Caco-2 (cell line): ENCODE measurements at regions not wholly inside any gene's neighbourhood (a gene's known extent, or its start where the extent isn't known, plus 50 kb on each side); places are given as distances from the start of the nearest gene placed in this dataset.

Experiments
- BruUV-seq: library from RNA; stranded (reverse); fragments of 400-500 nt; replicated peaks from 2 replicates; lab custom pipeline; 2021; lab: Mats Ljungman, UMichigan
- CTCF ChIA-PET: fragments of 300-600 bp; sonication (Branson Sonifier 250); formaldehyde crosslinking; loops from one replicate; lab custom pipeline; 2022; ENCODE audit warnings: antibody characterized with exemption; lab: Charles Lee
- POLR2A ChIA-PET: fragments of 300-600 bp; sonication (Branson Sonifier 250); formaldehyde crosslinking; loops from one replicate; lab custom pipeline; 2022; ENCODE audit warnings: antibody characterized with exemption; lab: Charles Lee
- DNase-seq, 2 experiments: peaks; one replicate each; pipeline versions ENCODE4 v3.0.0 to v3.0.0-alpha.2; 2020 to 2022
- H3K27me3 ChIP-seq: replicated peaks from 2 replicates; pipeline ENCODE4 v1.6.0; 2011; ENCODE audit warnings: low read length; ENCODE audit not compliant: control insufficient read depth, insufficient read depth
- H3K36me3 ChIP-seq: 2 replicates; pipeline ENCODE4 v1.5.1; 2011; ENCODE audit warnings: low read length; ENCODE audit not compliant: control insufficient read depth, insufficient read depth
- H3K4me1 ChIP-seq: fragments of 250-450 bp; sonication (Bioruptor Pico); 2 replicates; pipeline ENCODE4 v1.5.1; 2020; ENCODE audit warnings: mild to moderate bottlenecking
- H3K4me3 ChIP-seq: 2 replicates; pipeline ENCODE4 v1.5.1; 2011; ENCODE audit warnings: low read depth, mild to moderate bottlenecking, control low read depth, low read length
- H3K9me3 ChIP-seq: fragments of 250-450 bp; sonication (Bioruptor Pico); 2 replicates; pipeline ENCODE4 v1.5.1; 2020; ENCODE audit warnings: mild to moderate bottlenecking, moderate library complexity
- H3K27ac Mint-ChIP-seq: one replicate; pipeline ENCODE4 v1.8.0; 2022; ENCODE audit warnings: mixed read lengths; ENCODE audit not compliant: unreplicated experiment
- H3K27me3 Mint-ChIP-seq: one replicate; pipeline ENCODE4 v1.8.0; 2022; ENCODE audit warnings: mixed read lengths; ENCODE audit not compliant: insufficient read depth, unreplicated experiment
- H3K36me3 Mint-ChIP-seq: one replicate; pipeline ENCODE4 v1.8.0; 2022; ENCODE audit warnings: mild to moderate bottlenecking, mixed read lengths; ENCODE audit not compliant: insufficient read depth, unreplicated experiment
- H3K4me1 Mint-ChIP-seq: one replicate; pipeline ENCODE4 v1.8.0; 2022; ENCODE audit warnings: low read depth, mixed read lengths; ENCODE audit not compliant: unreplicated experiment
- H3K4me3 Mint-ChIP-seq: one replicate; pipeline ENCODE4 v1.8.0; 2022; ENCODE audit warnings: mild to moderate bottlenecking, moderate library complexity, mixed read lengths; ENCODE audit not compliant: unreplicated experiment
- H3K9me3 Mint-ChIP-seq: one replicate; pipeline ENCODE4 v1.8.0; 2022; ENCODE audit warnings: mixed read lengths; ENCODE audit not compliant: unreplicated experiment
- intact Hi-C: fragments of 100-400 bp; cut with micrococcal nuclease; formaldehyde crosslinking; loops from one replicate; pipeline ENCODE4 v1.10.0; 2022; ENCODE audit not compliant: unreplicated experiment
- TF ChIP-seq, protein P1 (sequence below), 2 experiments: fragments of 200-600 bp in 1 of 2; IDR thresholded peaks; 1 replicate in 1 of 2; 2 replicates in 1 of 2; pipeline versions ENCODE4 v1.5.1 to v1.8.0; 2011 to 2022; ENCODE audit warnings: antibody characterized with exemption in 1 of 2, control low read depth in 1 of 2, inconsistent platforms in 1 of 2, low read depth in 1 of 2, low read length in 1 of 2, mild to moderate bottlenecking in 1 of 2, moderate library complexity in 1 of 2; ENCODE audit not compliant: insufficient read depth in 1 of 2, severe bottlenecking in 1 of 2, unreplicated experiment in 1 of 2

DNA sequence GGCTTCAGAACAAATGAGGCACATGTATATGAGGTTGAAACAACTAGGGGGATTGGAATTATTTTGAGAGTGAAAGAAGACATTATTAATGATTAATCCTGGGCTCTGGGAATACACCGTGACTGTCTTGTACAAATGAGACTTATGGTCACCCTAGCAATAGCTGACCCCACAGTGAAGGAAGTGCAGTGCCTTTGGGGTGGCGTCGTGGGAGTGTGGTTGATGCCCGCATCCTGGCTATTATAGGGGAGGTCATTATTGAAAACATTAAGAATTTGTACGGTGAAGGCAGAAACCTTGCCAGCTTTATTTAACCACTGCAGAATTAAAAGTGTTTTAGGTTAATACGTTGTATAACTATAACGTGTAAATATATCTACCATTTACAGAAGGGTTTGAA lies 296.7 kb downstream of the CYRIA start:
- Mint-ChIP-seq H3K27me3 (no peaks in the 10 kb centered on the region), H3K9me3 (peaks cover 21% of the 10 kb centered on the region), H3K4me3 (no peak overlapping the region), H3K36me3 (no peaks in the 10 kb centered on the region), H3K4me1 (peaks cover 6% of the 10 kb centered on the region), H3K27ac (no peak overlapping the region)
- intact Hi-C loops = no loop called here
- no TSS peak for BruUV-seq
- no peaks in the 10 kb centered on the region for H3K4me1 ChIP-seq
- POLR2A ChIA-PET = no interaction called here
- CTCF ChIA-PET = no interaction called here
- H3K36me3 ChIP-seq = no peaks in the 10 kb centered on the region
- no peaks in the 10 kb centered on the region; the same call in 1 of the 2 replicates for H3K9me3 ChIP-seq
- H3K4me3 ChIP-seq = no peak overlapping the region
- no peak for DNase-seq
- TF ChIP-seq, protein P1, sequence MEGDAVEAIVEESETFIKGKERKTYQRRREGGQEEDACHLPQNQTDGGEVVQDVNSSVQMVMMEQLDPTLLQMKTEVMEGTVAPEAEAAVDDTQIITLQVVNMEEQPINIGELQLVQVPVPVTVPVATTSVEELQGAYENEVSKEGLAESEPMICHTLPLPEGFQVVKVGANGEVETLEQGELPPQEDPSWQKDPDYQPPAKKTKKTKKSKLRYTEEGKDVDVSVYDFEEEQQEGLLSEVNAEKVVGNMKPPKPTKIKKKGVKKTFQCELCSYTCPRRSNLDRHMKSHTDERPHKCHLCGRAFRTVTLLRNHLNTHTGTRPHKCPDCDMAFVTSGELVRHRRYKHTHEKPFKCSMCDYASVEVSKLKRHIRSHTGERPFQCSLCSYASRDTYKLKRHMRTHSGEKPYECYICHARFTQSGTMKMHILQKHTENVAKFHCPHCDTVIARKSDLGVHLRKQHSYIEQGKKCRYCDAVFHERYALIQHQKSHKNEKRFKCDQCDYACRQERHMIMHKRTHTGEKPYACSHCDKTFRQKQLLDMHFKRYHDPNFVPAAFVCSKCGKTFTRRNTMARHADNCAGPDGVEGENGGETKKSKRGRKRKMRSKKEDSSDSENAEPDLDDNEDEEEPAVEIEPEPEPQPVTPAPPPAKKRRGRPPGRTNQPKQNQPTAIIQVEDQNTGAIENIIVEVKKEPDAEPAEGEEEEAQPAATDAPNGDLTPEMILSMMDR (IDR thresholded peaks at IDR 0.05; ENCODE audit: insufficient read depth in 1 of 2, low read depth in 1 of 2, low read length in 1 of 2, severe bottlenecking in 1 of 2, unreplicated experiment in 1 of 2) = no peak
- H3K27me3 ChIP-seq = no peaks in the 10 kb centered on the region

DNA sequence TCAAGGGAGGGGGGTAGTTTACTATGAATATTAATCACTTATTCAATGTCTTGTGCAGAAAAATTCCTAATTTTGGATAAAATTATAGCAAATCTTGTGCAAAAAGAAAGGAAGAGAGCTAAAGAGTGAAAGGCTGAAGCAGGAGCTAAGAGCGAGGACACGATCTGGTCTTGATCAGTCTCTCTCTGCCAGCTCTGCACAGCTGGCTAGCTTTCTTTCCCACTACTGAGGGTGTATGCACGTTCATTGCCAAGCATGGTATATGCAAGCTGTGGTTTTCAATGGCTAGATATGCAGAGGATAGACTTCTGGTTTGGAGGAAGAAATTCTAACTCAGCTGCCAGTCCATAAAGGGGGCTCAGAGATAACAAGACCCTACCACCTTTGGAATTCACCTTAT lies 297.3 kb downstream of the CYRIA start:
- Mint-ChIP-seq H3K4me1 (peaks cover 6% of the 10 kb centered on the region), H3K4me3 (no peak overlapping the region), H3K9me3 (peaks cover 21% of the 10 kb centered on the region), H3K36me3 (no peaks in the 10 kb centered on the region), H3K27ac (no peak overlapping the region), H3K27me3 (no peaks in the 10 kb centered on the region)
- ChIA-PET CTCF (interaction anchor here (0.5 kb wide), 1 partner anchor 84 kb away, joined by 3 read pairs; no protein-coding TSS in a partner anchor), POLR2A (no interaction called here)
- BruUV-seq = no TSS peak
- Histone ChIP-seq H3K27me3 (no peaks in the 10 kb centered on the region), H3K9me3 (no peaks in the 10 kb centered on the region; the same call in 1 of the 2 replicates), H3K4me1 (no peaks in the 10 kb centered on the region), H3K4me3 (no peak overlapping the region), H3K36me3 (no peaks in the 10 kb centered on the region)
- no peak for DNase-seq
- TF ChIP-seq, protein P1 (IDR thresholded peaks at IDR 0.05; ENCODE audit: insufficient read depth in 1 of 2, low read depth in 1 of 2, low read length in 1 of 2, severe bottlenecking in 1 of 2, unreplicated experiment in 1 of 2) = no peak
- intact Hi-C loops = no loop called here

DNA sequence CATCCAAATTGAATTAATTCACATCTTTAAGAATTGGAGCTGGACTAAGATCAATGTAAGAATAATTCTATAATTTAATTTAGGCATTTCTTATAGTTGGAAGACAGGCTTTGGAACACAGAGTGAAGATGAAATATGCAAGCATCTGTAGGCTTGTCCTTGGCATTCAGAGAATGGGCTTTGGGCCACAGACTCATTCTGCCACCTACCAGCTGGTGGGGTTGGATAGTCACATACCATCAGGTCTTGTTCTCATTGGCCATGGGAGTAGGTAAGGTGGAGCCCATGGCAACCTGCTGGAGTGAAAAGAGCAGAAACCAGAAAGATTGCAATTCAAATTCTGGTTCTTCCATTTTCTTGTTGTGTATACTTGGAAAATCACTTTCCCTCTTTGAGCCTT lies 300.3 kb downstream of the CYRIA start:
- no peaks in the 10 kb centered on the region for H3K4me1 ChIP-seq
- ChIA-PET CTCF (no interaction called here), POLR2A (no interaction called here)
- no peaks in the 10 kb centered on the region for H3K27me3 Mint-ChIP-seq
- H3K27ac Mint-ChIP-seq = no peak overlapping the region
- H3K36me3 Mint-ChIP-seq = no peaks in the 10 kb centered on the region
- H3K36me3 ChIP-seq = no peaks in the 10 kb centered on the region
- intact Hi-C loops = no loop called here
- no peak overlapping the region for H3K4me3 Mint-ChIP-seq
- H3K9me3 Mint-ChIP-seq = no peaks in the 10 kb centered on the region
- no peaks in the 10 kb centered on the region for H3K27me3 ChIP-seq
- DNase-seq = no peak
- H3K4me1 Mint-ChIP-seq = peaks cover 6% of the 10 kb centered on the region
- TF ChIP-seq, protein P1 (IDR thresholded peaks at IDR 0.05; ENCODE audit: insufficient read depth in 1 of 2, low read depth in 1 of 2, low read length in 1 of 2, severe bottlenecking in 1 of 2, unreplicated experiment in 1 of 2) = no peak
- no peak overlapping the region for H3K4me3 ChIP-seq
- no TSS peak for BruUV-seq
- H3K9me3 ChIP-seq = no peaks in the 10 kb centered on the region; the same call in 1 of the 2 replicates
